HG03060 (cell line): ENCODE measurements at regions not wholly inside any gene's neighbourhood (a gene's known extent, or its start where the extent isn't known, plus 50 kb on each side); places are given as distances from the start of the nearest gene placed in this dataset.
"Not testable (repeated sequence)": the region's sequence is repeated elsewhere in the genome, so short reads cannot be mapped to it uniquely, and the experiment has no call there.

Experiments
- ATAC-seq: cut with Tn5 transposase; IDR thresholded peaks from one replicate; pipeline ENCODE4 v1.9.1; 2021; ENCODE audit warnings: low read depth, moderate number of reproducible peaks; ENCODE audit not compliant: unreplicated experiment

- ATAC-seq = no peak
Measured at GRCh38 chrX:102784550-102784949, 64.0 kb downstream of the GPRASP3 start.

- no peak for ATAC-seq
Measured at GRCh38 chrX:102787283-102787682, 66.7 kb downstream of the GPRASP3 start.

GRCh38 chrX:102808336-102808735 is 87.8 kb downstream of the GPRASP3 start:
- ATAC-seq = no peak

GRCh38 chrX:102818269-102818668 is 97.7 kb downstream of the GPRASP3 start:
- not testable (repeated sequence) for ATAC-seq

GRCh38 chrX:102832661-102833060 is 104.4 kb upstream of the RAB40AL start:
- ATAC-seq = no peak

GRCh38 chrX:102833136-102833535 is 103.9 kb upstream of the RAB40AL start:
- ATAC-seq = no peak

GRCh38 chrX:102835504-102836146 is 101.4 kb upstream of the RAB40AL start:
- ATAC-seq = no peak

GRCh38 chrX:102837847-102838246 is 99.2 kb upstream of the RAB40AL start:
- no peak for ATAC-seq

- no peak for ATAC-seq
Measured at GRCh38 chrX:102840871-102841705, 96.0 kb upstream of the RAB40AL start.

GRCh38 chrX:102841706-102842003 is 95.4 kb upstream of the RAB40AL start:
- ATAC-seq = no peak

GRCh38 chrX:102845020-102845419 is 92.1 kb upstream of the RAB40AL start:
- no peak for ATAC-seq

- no peak for ATAC-seq
Measured at GRCh38 chrX:102846544-102847236, 90.4 kb upstream of the RAB40AL start.

- ATAC-seq = no peak
Measured at GRCh38 chrX:102847362-102847761, 89.7 kb upstream of the RAB40AL start.

GRCh38 chrX:102849396-102849795 is 87.7 kb upstream of the RAB40AL start:
- no peak for ATAC-seq

GRCh38 chrX:102858826-102859549 is 78.1 kb upstream of the RAB40AL start:
- ATAC-seq = not testable (repeated sequence)

- ATAC-seq = no peak
Measured at GRCh38 chrX:102859550-102859871, 77.6 kb upstream of the RAB40AL start.

GRCh38 chrX:102860235-102860634 is 76.8 kb upstream of the RAB40AL start:
- ATAC-seq = no peak

- peak; percentile 77 for ATAC-seq
Measured at GRCh38 chrX:102863735-102864134, 73.3 kb upstream of the RAB40AL start.

- no peak for ATAC-seq
Measured at GRCh38 chrX:102866981-102867656, 70.0 kb upstream of the RAB40AL start.

GRCh38 chrX:102883491-102883890 is 53.6 kb upstream of the RAB40AL start:
- no peak for ATAC-seq
